H9 (cell line): ENCODE measurements at regions not wholly inside any gene's neighbourhood (a gene's known extent, or its start where the extent isn't known, plus 50 kb on each side); places are given as distances from the start of the nearest gene placed in this dataset.

ENCODE experiments used
- DNase-seq: peaks from one replicate; pipeline ENCODE4 v3.0.0-alpha.2; 2017
- H2AFZ ChIP-seq: one replicate; pipeline ENCODE4 v1.6.1; 2013; ENCODE audit warnings: mild to moderate bottlenecking, low read length, control low read depth, moderate library complexity
- H2AK5ac ChIP-seq: 2 replicates; pipeline ENCODE4 v1.6.1; 2013; ENCODE audit warnings: low read length, control low read depth, mixed read lengths; ENCODE audit not compliant: insufficient read length
- H2BK120ac ChIP-seq: one replicate; pipeline ENCODE4 v1.6.1; 2013; ENCODE audit warnings: low read depth, mild to moderate bottlenecking, low read length, control low read depth, inconsistent platforms; ENCODE audit not compliant: poor library complexity, severe bottlenecking
- H2BK12ac ChIP-seq: 2 replicates; pipeline ENCODE4 v1.6.1; 2013; ENCODE audit warnings: low read length, control low read depth, mixed read lengths, low read depth; ENCODE audit not compliant: insufficient read length
- H2BK15ac ChIP-seq: 2 replicates; pipeline ENCODE4 v1.6.1; 2013; ENCODE audit warnings: low read depth, low read length, control low read depth
- H2BK20ac ChIP-seq: one replicate; pipeline ENCODE4 v1.6.1; 2013; ENCODE audit warnings: low read depth, mild to moderate bottlenecking, low read length, control low read depth, inconsistent platforms; ENCODE audit not compliant: poor library complexity, severe bottlenecking
- H2BK5ac ChIP-seq: 2 replicates; pipeline ENCODE4 v1.6.1; 2013; ENCODE audit warnings: low read length, control low read depth, mixed read lengths; ENCODE audit not compliant: insufficient read length
- H3K14ac ChIP-seq: 2 replicates; pipeline ENCODE4 v1.6.1; 2013; ENCODE audit warnings: low read length, control low read depth; ENCODE audit not compliant: insufficient read depth
- H3K18ac ChIP-seq: 2 replicates; pipeline ENCODE4 v1.6.1; 2013; ENCODE audit warnings: low read depth, mild to moderate bottlenecking, mixed read lengths, low read length, control low read depth; ENCODE audit not compliant: insufficient read length
- H3K23ac ChIP-seq: 2 replicates; pipeline ENCODE4 v1.6.1; 2013; ENCODE audit warnings: low read length, control low read depth, mixed read lengths, low read depth; ENCODE audit not compliant: insufficient read length
- H3K23me2 ChIP-seq: 2 replicates; pipeline ENCODE4 v1.6.1; 2013; ENCODE audit warnings: low read depth, mild to moderate bottlenecking, mixed read lengths, low read length, control low read depth; ENCODE audit not compliant: insufficient read length, poor library complexity, severe bottlenecking
- H3K27ac ChIP-seq: 2 replicates; pipeline ENCODE4 v1.5.1; 2013; ENCODE audit warnings: low read length, control low read depth, mixed read lengths, low read depth; ENCODE audit not compliant: insufficient read length
- H3K27me3 ChIP-seq: 2 replicates; pipeline ENCODE4 v1.6.1; 2013; ENCODE audit warnings: low read length, control low read depth, inconsistent platforms; ENCODE audit not compliant: insufficient read depth
- H3K4ac ChIP-seq: 2 replicates; pipeline ENCODE4 v1.6.1; 2013; ENCODE audit warnings: low read depth, mild to moderate bottlenecking, control low read depth, inconsistent platforms, low read length, moderate library complexity
- H3K4me1 ChIP-seq: 2 replicates; pipeline ENCODE4 v1.6.1; 2013; ENCODE audit warnings: low read length, control low read depth, inconsistent platforms; ENCODE audit not compliant: insufficient read depth
- H3K4me2 ChIP-seq: 2 replicates; pipeline ENCODE4 v1.6.1; 2013; ENCODE audit warnings: low read length, control low read depth, mixed read lengths; ENCODE audit not compliant: insufficient read length, insufficient read depth
- H3K56ac ChIP-seq: 2 replicates; pipeline ENCODE4 v1.6.1; 2013; ENCODE audit warnings: low read depth, mild to moderate bottlenecking, mixed read lengths, low read length, control low read depth; ENCODE audit not compliant: insufficient read length
- H3K79me1 ChIP-seq: 2 replicates; pipeline ENCODE4 v1.6.1; 2013; ENCODE audit warnings: low read depth, mild to moderate bottlenecking, moderate library complexity, low read length, control low read depth, inconsistent platforms; ENCODE audit not compliant: insufficient read depth, poor library complexity, severe bottlenecking
- H3K79me2 ChIP-seq: 2 replicates; pipeline ENCODE4 v1.6.1; 2013; ENCODE audit warnings: low read length, control low read depth, inconsistent platforms; ENCODE audit not compliant: insufficient read depth
- H3K9ac ChIP-seq: 2 replicates; pipeline ENCODE4 v1.6.1; 2013; ENCODE audit warnings: low read length, control low read depth, mixed read lengths; ENCODE audit not compliant: insufficient read length; ENCODE audit errors: extremely low read depth
- H3K9me3 ChIP-seq: one replicate; pipeline ENCODE4 v1.6.1; 2013; ENCODE audit warnings: low read depth, low read length, inconsistent platforms; ENCODE audit not compliant: control insufficient read depth
- H3T11ph ChIP-seq: one replicate; pipeline ENCODE4 v1.6.1; 2013; ENCODE audit warnings: mild to moderate bottlenecking, low read length, control low read depth, inconsistent platforms
- H4K20me1 ChIP-seq: one replicate; pipeline ENCODE4 v1.6.1; 2013; ENCODE audit not compliant: control insufficient read depth, insufficient read length, insufficient read depth
- H4K5ac ChIP-seq: 2 replicates; pipeline ENCODE4 v1.6.1; 2013; ENCODE audit warnings: low read depth, mild to moderate bottlenecking, mixed read lengths, low read length, control low read depth; ENCODE audit not compliant: insufficient read length
- H4K8ac ChIP-seq: replicated peaks from 2 replicates; pipeline ENCODE4 v1.6.1; 2013; ENCODE audit warnings: low read length, control low read depth, mixed read lengths, low read depth; ENCODE audit not compliant: insufficient read length
- H4K91ac ChIP-seq: 2 replicates; pipeline ENCODE4 v1.6.1; 2013; ENCODE audit warnings: low read depth, mild to moderate bottlenecking, moderate library complexity, mixed read lengths, low read length, control low read depth; ENCODE audit not compliant: insufficient read length
- H3K27ac Mint-ChIP-seq, 3 experiments: 2 replicates in 2 of 3; 3 replicates in 1 of 3; pipeline ENCODE4 v1.8.0; 2020 to 2021; ENCODE audit warnings: mixed read lengths in 3 of 3, mild to moderate bottlenecking in 1 of 3, moderate library complexity in 1 of 3
- H3K27me3 Mint-ChIP-seq: 2 replicates; pipeline ENCODE4 v1.8.0; 2021; ENCODE audit warnings: low read depth, mild to moderate bottlenecking, moderate library complexity, mixed read lengths
- H3K36me3 Mint-ChIP-seq, 3 experiments: 2 replicates in 2 of 3; 3 replicates in 1 of 3; pipeline ENCODE4 v1.8.0; 2020 to 2021; ENCODE audit warnings: low read depth in 3 of 3, mixed read lengths in 3 of 3; ENCODE audit not compliant: insufficient read depth in 1 of 3
- H3K4me1 Mint-ChIP-seq, 2 experiments: 2 replicates each; pipeline ENCODE4 v1.8.0; 2020; ENCODE audit warnings: mixed read lengths in 2 of 2
- H3K4me3 Mint-ChIP-seq, 2 experiments: 2 replicates in 1 of 2; 3 replicates in 1 of 2; pipeline ENCODE4 v1.8.0; 2020 to 2021; ENCODE audit warnings: mild to moderate bottlenecking in 2 of 2, mixed read lengths in 2 of 2, moderate library complexity in 1 of 2
- H3K9me3 Mint-ChIP-seq, 2 experiments: 2 replicates in 1 of 2; 3 replicates in 1 of 2; pipeline ENCODE4 v1.8.0; 2020; ENCODE audit warnings: mild to moderate bottlenecking in 2 of 2, mixed read lengths in 2 of 2, moderate library complexity in 1 of 2
- CTCF ChIP-seq: fragments of 200-600 bp; sonication (generic); conservative IDR thresholded peaks from 3 replicates; pipeline ENCODE4 v1.8.0; 2021; ENCODE audit warnings: antibody characterized with exemption, mild to moderate bottlenecking
- WGBS: extraction: QIAGEN DNeasy Blood & Tissue Kit; methylation state at CpG from one replicate; pipeline ENCODE4 v1.1.7; 2013; ENCODE audit warnings: missing lambda C conversion rate, low lambda C conversion rate, mixed read lengths; ENCODE audit not compliant: insufficient read length; ENCODE audit errors: extremely low coverage; 5-methylcytosine and 5-hydroxymethylcytosine counted together

- Mint-ChIP-seq H3K27me3 (peaks cover 5% of the 10 kb centered on the region), H3K36me3 (no peaks in the 10 kb centered on the region), H3K4me3 (no peak overlapping the region), H3K4me1 (peaks cover 15% of the 10 kb centered on the region in 2 experiments), H3K27ac (no peak overlapping the region; a peak in 1 of 7 replicates), H3K9me3 (peaks cover 0 to 2% of the 10 kb centered on the region in 2 experiments; a peak in 1 of 5 replicates)
- H4K20me1 ChIP-seq, result no peaks in the 10 kb centered on the region
- H2BK12ac ChIP-seq, result no peak overlapping the region
- no peak overlapping the region for H3K18ac ChIP-seq
- H2BK15ac ChIP-seq, result no peak overlapping the region
- H3K9ac ChIP-seq, result no peak overlapping the region
- no peak overlapping the region for H3K4ac ChIP-seq
- H3K4me1 ChIP-seq, result peaks cover 3% of the 10 kb centered on the region; the same call in 1 of the 2 replicates
- no peak overlapping the region for H3T11ph ChIP-seq
- no peaks in the 10 kb centered on the region for H3K23me2 ChIP-seq
- peak overlapping the region; percentile 11 for H2AFZ ChIP-seq
- H4K91ac ChIP-seq, result no peak overlapping the region
- H3K23ac ChIP-seq, result no peak overlapping the region
- H3K79me1 ChIP-seq, result no peaks in the 10 kb centered on the region
- no peak overlapping the region for H4K8ac ChIP-seq
- H2BK20ac ChIP-seq, result no peak overlapping the region
- no peak overlapping the region for H2BK5ac ChIP-seq
- no peaks in the 10 kb centered on the region for H3K9me3 ChIP-seq
- H3K14ac ChIP-seq, result no peak overlapping the region
- no peak for DNase-seq
- no peak overlapping the region for H3K4me2 ChIP-seq
- no peak overlapping the region for H3K56ac ChIP-seq
- H3K27me3 ChIP-seq, result no peaks in the 10 kb centered on the region
- H3K79me2 ChIP-seq, result no peaks in the 10 kb centered on the region
- H3K27ac ChIP-seq, result no peak overlapping the region
- WGBS, result no CpG with 5 or more reads among the region's 6 CpGs
- TF ChIP-seq CTCF, result no peak
- H2AK5ac ChIP-seq, result no peak overlapping the region
- no peak overlapping the region for H2BK120ac ChIP-seq
- no peak overlapping the region for H4K5ac ChIP-seq
Observed at GRCh38 chr12:96143827-96144565, 50.2 kb upstream of the ELK3 start.
